ENCODE measurements at regions not wholly inside any gene's neighbourhood (a gene's known extent, or its start where the extent isn't known, plus 50 kb on each side); places are given as distances from the start of the nearest gene placed in this dataset.

DNA sequence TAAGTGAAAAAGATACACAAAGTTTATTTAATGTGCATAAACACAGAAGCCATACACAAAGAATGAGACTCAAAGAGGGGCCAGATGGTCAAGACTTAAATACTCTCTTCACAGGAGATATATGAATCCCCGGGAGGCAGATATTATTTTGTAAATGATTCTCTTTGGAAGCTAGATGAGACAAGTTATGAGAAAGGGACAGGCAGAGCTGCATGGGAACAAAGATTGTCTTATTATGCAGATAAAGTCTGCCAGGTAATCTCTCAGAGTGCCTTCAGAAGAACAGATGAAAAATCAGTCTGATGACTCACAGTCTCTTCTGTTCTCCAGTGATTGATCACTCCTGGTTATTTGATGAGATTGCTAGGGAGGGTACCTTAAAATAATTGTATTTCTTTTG, 89.0 kb downstream of the NAF1 start:
- no peak overlapping the region for H3K4me3 Mint-ChIP-seq
- CTCF ChIA-PET: no interaction called here
- H3K27me3 Mint-ChIP-seq: peaks cover 2% of the 10 kb centered on the region

DNA sequence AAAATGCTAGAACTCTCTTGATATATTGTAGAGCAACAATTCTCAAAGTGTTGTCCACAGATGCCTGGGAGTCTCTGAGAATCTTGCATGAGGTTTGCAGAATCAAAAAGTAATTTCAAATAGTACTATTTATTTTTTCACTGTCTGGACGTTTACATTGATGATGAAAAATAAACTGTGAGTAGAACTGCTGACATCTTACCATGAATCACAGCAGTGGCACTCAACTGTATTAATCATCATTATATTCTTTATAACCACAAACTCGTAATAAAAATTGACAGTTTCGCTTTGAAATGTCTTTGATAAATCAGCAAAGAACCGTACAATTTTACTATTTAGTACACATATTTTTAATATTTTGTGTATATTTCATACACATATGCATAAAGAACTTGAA, 94.5 kb downstream of the NAF1 start:
- Mint-ChIP-seq H3K27ac (no peak overlapping the region), H3K4me3 (no peak overlapping the region)
- ATAC-seq: no peak

More for the DNA sequence above, 89.0 kb downstream of the NAF1 start:
- ATAC-seq (no peak), DNase-seq (no peak)
- H3K4me1 Mint-ChIP-seq: no peaks in the 10 kb centered on the region
- H3K36me3 Mint-ChIP-seq (ENCODE audit: low read depth): no peaks in the 10 kb centered on the region
- intact Hi-C loops (cut with DNase I, micrococcal nuclease): no loop called here
- no peaks in the 10 kb centered on the region for H3K9me3 Mint-ChIP-seq (ENCODE audit: low read depth)
- POLR2A ChIA-PET: no interaction called here
- H3K27ac Mint-ChIP-seq: no peak overlapping the region

DNA sequence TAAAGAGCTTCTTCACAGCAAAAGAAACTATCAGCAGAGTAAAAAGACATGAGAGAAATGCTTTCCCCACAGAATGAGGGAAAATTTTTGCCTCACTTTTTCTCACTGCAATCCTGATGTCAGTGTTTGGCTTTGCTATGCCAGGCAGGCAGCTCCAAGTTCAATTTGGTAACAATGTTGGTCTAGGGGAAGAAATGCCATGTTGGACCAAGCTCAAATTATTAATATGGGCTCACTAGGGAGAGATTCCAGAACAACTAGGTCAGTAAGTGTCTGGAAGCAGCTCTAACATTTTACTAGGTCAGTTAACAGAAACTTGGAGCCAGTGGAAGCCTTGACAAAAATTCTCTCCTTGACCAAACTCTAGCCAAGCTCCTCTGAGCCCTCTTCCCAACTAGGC, 95.4 kb downstream of the NAF1 start:
- CTCF ChIA-PET: interaction anchor here (0.6 kb wide), 1 partner anchor 1974 kb away, joined by 3 read pairs; no protein-coding TSS in a partner anchor
- Mint-ChIP-seq H3K36me3 (ENCODE audit: low read depth) (no peaks in the 10 kb centered on the region), H3K4me3 (no peak overlapping the region), H3K4me1 (no peaks in the 10 kb centered on the region), H3K27ac (no peak overlapping the region), H3K27me3 (peaks cover 4% of the 10 kb centered on the region), H3K9me3 (ENCODE audit: low read depth) (no peaks in the 10 kb centered on the region)
- intact Hi-C loops (cut with DNase I, micrococcal nuclease): no loop called here
- no peak for DNase-seq
- POLR2A ChIA-PET: no interaction called here
- no peak for ATAC-seq

More for the DNA sequence above, 94.5 kb downstream of the NAF1 start:
- POLR2A ChIA-PET: no interaction called here
- H3K9me3 Mint-ChIP-seq (ENCODE audit: low read depth): no peaks in the 10 kb centered on the region
- H3K27me3 Mint-ChIP-seq: no peaks in the 10 kb centered on the region
- no peak for DNase-seq
- no peaks in the 10 kb centered on the region for H3K4me1 Mint-ChIP-seq
- CTCF ChIA-PET: no interaction called here
- no peaks in the 10 kb centered on the region for H3K36me3 Mint-ChIP-seq (ENCODE audit: low read depth)
- intact Hi-C loops (cut with DNase I, micrococcal nuclease): no loop called here

DNA sequence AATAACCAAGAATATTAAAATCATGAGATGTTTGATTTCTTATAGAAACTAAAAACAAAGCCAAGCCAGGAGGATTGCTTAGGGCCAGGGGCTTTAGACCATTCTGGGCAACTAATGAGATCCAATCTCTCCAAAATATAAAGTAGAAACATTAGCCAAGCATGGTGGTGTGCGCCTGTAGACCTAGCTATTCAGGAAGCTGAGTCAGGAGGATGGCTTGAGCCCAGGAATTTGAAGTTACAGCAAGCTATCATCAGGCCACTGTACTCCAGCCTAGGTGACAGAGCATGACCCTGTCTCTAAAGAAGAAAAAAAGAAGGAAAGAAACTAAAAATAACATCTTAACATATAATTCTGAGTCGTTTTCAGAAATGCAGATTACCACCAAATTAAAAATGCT, 96.7 kb downstream of the NAF1 start:
- Mint-ChIP-seq H3K27ac (no peak overlapping the region), H3K4me1 (no peaks in the 10 kb centered on the region), H3K27me3 (peaks cover 6% of the 10 kb centered on the region), H3K36me3 (ENCODE audit: low read depth) (no peaks in the 10 kb centered on the region), H3K4me3 (no peak overlapping the region), H3K9me3 (ENCODE audit: low read depth) (no peaks in the 10 kb centered on the region)
- CTCF ChIA-PET: no interaction called here
- ATAC-seq: no peak
- POLR2A ChIA-PET: no interaction called here
- intact Hi-C loops (cut with DNase I, micrococcal nuclease): no loop called here
- DNase-seq: no peak

DNA sequence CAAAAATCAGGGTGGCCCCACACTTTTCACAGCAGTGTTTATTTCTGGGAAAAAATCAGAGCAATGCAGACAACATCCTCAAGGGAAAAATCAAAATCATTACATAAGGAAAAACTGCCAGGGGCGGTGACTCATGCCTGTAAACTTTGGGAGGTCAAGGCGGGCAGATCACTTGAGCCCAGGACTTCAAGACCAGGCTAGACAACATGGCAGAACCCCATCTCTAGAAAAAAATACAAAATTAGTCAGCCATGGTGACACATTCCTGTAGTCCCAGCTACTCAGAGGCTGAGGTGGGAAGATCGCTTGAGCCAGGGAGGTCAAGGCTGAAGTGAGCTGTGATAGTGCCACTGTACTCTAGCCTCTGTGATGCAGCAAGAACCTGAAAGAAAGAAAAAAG, 102.8 kb downstream of the NAF1 start:
- ATAC-seq: no peak

DNA sequence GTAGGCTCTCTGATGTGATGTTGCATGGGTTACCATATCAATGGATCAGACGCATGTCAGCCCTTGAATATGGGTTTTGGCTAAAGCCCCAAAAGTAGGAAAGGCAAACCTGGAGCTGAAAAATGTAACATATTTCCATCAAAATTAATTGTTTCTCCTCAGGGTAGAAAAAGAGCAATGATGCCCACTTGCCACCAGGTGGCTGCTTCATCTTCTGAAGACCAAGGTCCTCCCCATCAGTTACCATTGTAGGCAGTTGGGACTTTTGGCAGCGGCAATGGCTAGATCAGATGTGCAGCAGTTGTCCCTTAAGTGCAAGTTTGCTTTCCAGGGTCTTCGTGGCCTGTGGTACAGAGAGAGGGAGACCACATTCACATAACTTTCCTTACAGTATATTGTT, 118.2 kb downstream of the NAF1 start:
- H3K4me3 Mint-ChIP-seq: no peak overlapping the region
- peaks cover 4% of the 10 kb centered on the region for H3K27me3 Mint-ChIP-seq
- no peaks in the 10 kb centered on the region for H3K36me3 Mint-ChIP-seq (ENCODE audit: low read depth)
- H3K9me3 Mint-ChIP-seq (ENCODE audit: low read depth): no peaks in the 10 kb centered on the region
- no peak overlapping the region for H3K27ac Mint-ChIP-seq
- ATAC-seq: no peak
- ChIA-PET POLR2A (no interaction called here), CTCF (interaction anchor here (0.8 kb wide), 1 partner anchor 138 kb away, joined by 3 read pairs; no protein-coding TSS in a partner anchor)
- intact Hi-C loops (cut with DNase I, micrococcal nuclease): loop anchor here in 1 of 2 experiments (2.0 to 5.0 kb wide), 2 partner anchors 284 to 494 kb away; partner anchors contain the start of gene NPY1R
- no peaks in the 10 kb centered on the region for H3K4me1 Mint-ChIP-seq
- peak; percentile 35 for DNase-seq

More for the DNA sequence above, 102.8 kb downstream of the NAF1 start:
- no peak overlapping the region for H3K27ac Mint-ChIP-seq
- no peaks in the 10 kb centered on the region for H3K9me3 Mint-ChIP-seq (ENCODE audit: low read depth)
- no peak for DNase-seq
- H3K27me3 Mint-ChIP-seq: peaks cover 6% of the 10 kb centered on the region
- intact Hi-C loops (cut with DNase I, micrococcal nuclease): no loop called here
- ChIA-PET POLR2A (no interaction called here), CTCF (no interaction called here)
- no peaks in the 10 kb centered on the region for H3K4me1 Mint-ChIP-seq
- H3K4me3 Mint-ChIP-seq: no peak overlapping the region
- H3K36me3 Mint-ChIP-seq (ENCODE audit: low read depth): no peaks in the 10 kb centered on the region

DNA sequence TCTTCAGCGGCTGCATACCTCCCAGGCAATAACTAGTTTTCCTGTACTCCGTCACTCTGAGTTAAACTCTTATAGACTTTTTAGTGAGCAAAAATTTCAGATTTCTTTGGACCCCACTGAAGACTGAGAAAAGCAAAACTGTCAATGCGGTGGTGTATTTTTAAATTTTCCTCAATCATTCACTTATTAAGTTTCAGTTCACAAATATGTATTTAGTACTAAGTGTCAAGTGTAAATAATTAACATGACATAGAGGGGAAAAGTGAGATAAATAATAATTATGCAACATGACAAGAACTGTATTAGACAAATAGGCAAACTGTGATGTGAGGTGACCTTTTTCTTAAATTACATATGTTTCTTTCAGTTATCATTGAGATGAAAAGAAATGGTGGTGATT, 124.4 kb downstream of the NAF1 start:
- Mint-ChIP-seq H3K36me3 (ENCODE audit: low read depth) (no peaks in the 10 kb centered on the region), H3K27me3 (peaks cover 4% of the 10 kb centered on the region), H3K4me1 (no peaks in the 10 kb centered on the region), H3K4me3 (no peak overlapping the region), H3K27ac (no peak overlapping the region), H3K9me3 (ENCODE audit: low read depth) (peaks cover 2% of the 10 kb centered on the region)
- intact Hi-C loops (cut with DNase I, micrococcal nuclease): no loop called here
- CTCF ChIA-PET: interaction anchor here (0.6 kb wide), 1 partner anchor 81 kb away, joined by 4 read pairs; no protein-coding TSS in a partner anchor
- ATAC-seq (no peak), DNase-seq (no peak)
- POLR2A ChIA-PET: no interaction called here

DNA sequence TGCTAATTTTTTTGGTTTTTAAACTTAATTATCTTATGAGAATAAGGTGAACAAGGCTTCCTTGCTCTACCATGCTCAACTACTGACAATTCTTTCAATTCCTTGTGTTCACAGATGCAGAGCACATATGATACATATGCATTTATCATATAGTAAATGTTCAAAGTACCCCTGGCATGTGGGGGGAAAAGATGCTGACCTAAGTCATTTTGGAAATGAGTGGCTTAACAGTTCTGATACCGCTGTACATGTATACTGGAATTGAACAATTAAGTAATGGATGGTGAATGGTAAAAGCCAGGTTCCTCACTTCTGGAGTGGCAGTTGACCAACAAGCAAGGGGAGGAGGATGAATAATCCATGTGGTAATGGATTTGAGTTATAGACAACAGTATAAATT, 149.6 kb downstream of the NAF1 start:
- H3K9me3 Mint-ChIP-seq (ENCODE audit: low read depth): peaks cover under 1% of the 10 kb centered on the region
- H3K4me1 Mint-ChIP-seq: no peaks in the 10 kb centered on the region
- no peak overlapping the region for H3K4me3 Mint-ChIP-seq
- H3K36me3 Mint-ChIP-seq (ENCODE audit: low read depth): no peaks in the 10 kb centered on the region
- DNase-seq: no peak
- peaks cover 4% of the 10 kb centered on the region for H3K27me3 Mint-ChIP-seq
- CTCF ChIA-PET: no interaction called here
- intact Hi-C loops (cut with DNase I, micrococcal nuclease): no loop called here
- ATAC-seq: no peak
- no peak overlapping the region for H3K27ac Mint-ChIP-seq
- POLR2A ChIA-PET: no interaction called here

DNA sequence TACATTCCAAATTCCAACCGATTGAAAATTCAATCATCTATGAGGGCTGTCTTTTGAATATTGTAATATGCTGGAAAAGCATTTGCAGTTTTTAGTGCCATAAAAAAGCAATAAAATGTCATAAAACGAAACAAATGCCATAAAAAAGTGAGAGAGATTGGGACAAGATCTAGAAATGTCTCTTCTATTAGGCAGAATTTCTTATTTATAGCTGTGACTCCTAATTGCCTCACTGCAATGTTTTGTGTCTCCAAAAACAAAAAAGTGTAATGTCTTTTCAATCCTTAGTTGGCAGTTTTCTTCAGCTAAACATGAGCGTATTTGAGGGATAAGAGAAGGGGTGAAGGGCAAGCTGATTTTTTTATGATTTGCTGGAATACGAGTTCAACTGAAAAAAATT, 153.9 kb downstream of the NAF1 start:
- no peaks in the 10 kb centered on the region for H3K36me3 Mint-ChIP-seq (ENCODE audit: low read depth)
- ATAC-seq (no peak), DNase-seq (no peak)
- H3K27ac Mint-ChIP-seq: no peak overlapping the region
- no peak overlapping the region for H3K4me3 Mint-ChIP-seq
- peaks cover 6% of the 10 kb centered on the region for H3K9me3 Mint-ChIP-seq (ENCODE audit: low read depth)
- CTCF ChIA-PET: interaction anchor here (0.6 kb wide), 2 partner anchors 56 to 797 kb away, joined by 3 read pairs; no protein-coding TSS in a partner anchor
- intact Hi-C loops (cut with DNase I, micrococcal nuclease): no loop called here
- H3K4me1 Mint-ChIP-seq: no peaks in the 10 kb centered on the region
- peaks cover 4% of the 10 kb centered on the region for H3K27me3 Mint-ChIP-seq
- POLR2A ChIA-PET: no interaction called here

DNA sequence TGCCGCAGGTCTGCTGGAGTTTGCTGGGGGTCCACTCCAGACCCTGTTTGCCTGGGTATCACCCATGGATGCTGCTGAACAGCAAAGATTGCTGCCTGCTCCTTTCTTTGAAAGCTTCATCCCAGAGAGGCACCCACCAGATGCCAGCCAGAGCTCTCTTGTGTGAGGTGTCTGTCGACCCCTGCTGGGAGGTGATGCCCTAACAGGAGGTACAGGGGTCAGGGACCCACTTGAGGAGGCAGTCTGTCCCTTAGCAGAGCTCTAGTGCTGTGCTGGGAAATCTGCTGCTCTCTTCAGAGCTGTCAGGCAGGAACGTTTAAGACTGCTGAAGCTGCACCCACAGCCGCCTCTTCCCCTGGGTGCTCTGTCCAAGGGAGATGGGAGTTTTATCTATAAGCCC, 162.7 kb downstream of the NAF1 start:
- no peak overlapping the region for H3K27ac Mint-ChIP-seq
- no peaks in the 10 kb centered on the region for H3K4me1 Mint-ChIP-seq
- no peaks in the 10 kb centered on the region for H3K36me3 Mint-ChIP-seq (ENCODE audit: low read depth)
- H3K9me3 Mint-ChIP-seq (ENCODE audit: low read depth): peaks cover 10% of the 10 kb centered on the region
- ChIA-PET POLR2A (interaction anchor here (0.6 kb wide), 1 partner anchor 1519 kb away, joined by 4 read pairs; no protein-coding TSS in a partner anchor), CTCF (no interaction called here)
- ATAC-seq (no peak), DNase-seq (no peak)
- H3K27me3 Mint-ChIP-seq: peaks cover 2% of the 10 kb centered on the region
- intact Hi-C loops (cut with DNase I, micrococcal nuclease): no loop called here
- no peak overlapping the region for H3K4me3 Mint-ChIP-seq

DNA sequence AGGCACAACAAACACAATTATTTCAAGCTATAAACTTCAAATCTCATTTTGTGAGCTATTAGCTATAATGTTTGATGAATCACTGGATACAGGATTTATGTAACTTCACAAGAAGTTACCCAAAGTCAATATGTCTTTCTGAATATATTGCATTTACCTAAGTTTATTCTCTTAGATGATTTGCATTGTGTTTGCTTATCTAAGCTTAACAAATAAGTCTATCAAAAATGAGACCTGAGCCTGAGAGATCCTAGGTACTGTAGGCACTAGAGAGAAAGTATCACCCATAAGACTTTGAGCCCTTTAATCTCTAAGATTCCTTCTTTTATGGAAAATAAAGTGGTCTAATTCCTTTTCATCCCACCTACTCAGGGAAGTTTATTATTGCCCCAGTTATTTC, 178.2 kb downstream of the NAF1 start:
- no peak overlapping the region for H3K27ac Mint-ChIP-seq
- ATAC-seq (no peak), DNase-seq (no peak)
- no peaks in the 10 kb centered on the region for H3K4me1 Mint-ChIP-seq
- ChIA-PET CTCF (no interaction called here), POLR2A (no interaction called here)
- H3K9me3 Mint-ChIP-seq (ENCODE audit: low read depth): no peaks in the 10 kb centered on the region
- no peaks in the 10 kb centered on the region for H3K36me3 Mint-ChIP-seq (ENCODE audit: low read depth)
- intact Hi-C loops (cut with DNase I, micrococcal nuclease): no loop called here
- peaks cover 13% of the 10 kb centered on the region for H3K27me3 Mint-ChIP-seq
- no peak overlapping the region for H3K4me3 Mint-ChIP-seq

DNA sequence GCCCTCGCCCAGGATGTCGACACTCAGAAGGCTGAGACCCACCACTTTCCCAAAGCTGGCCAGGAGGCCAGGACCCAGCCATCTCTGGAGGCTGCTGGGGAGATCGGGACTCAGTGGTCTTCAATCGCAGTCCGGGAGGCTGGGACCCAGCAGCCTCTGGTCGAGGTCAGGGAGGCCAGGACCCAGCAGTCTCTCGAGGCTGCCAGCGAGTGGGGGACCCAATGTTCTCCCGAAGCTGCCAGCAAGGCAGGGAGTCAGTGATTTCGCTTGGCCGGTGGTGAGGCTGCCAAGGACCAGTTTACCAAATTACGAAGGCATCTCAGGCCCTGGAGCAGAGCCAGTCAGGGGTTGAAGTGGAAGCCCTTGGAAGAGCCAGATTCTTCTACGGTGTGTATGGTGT, 181.6 kb downstream of the NAF1 start:
- ATAC-seq: no peak
- intact Hi-C loops (cut with DNase I, micrococcal nuclease): no loop called here
- no peaks in the 10 kb centered on the region for H3K9me3 Mint-ChIP-seq (ENCODE audit: low read depth)

DNA sequence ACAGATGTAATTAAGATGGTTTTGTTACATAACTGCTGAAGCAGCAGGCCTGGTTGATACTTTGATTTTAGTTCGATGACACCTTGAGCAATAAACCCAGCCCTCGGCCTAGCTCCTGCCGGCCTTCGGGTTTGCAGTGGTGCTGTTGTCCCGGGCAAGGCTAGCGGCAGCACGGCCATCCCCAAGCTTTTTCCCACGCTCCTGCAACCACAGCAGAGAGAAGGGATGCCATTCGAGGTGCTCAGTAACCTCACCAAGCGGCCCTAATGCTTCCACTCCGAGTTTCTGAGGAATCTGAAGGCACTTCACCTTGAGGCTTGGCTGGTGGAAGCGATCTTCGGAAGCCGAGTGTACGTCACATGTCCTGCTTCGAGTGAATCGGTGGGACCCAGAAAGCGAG, 182.1 kb downstream of the NAF1 start:
- no peak for ATAC-seq
- ChIA-PET CTCF (no interaction called here), POLR2A (no interaction called here)
- Mint-ChIP-seq H3K27ac (no peak overlapping the region), H3K36me3 (ENCODE audit: low read depth) (no peaks in the 10 kb centered on the region), H3K4me3 (no peak overlapping the region), H3K4me1 (no peaks in the 10 kb centered on the region), H3K9me3 (ENCODE audit: low read depth) (no peaks in the 10 kb centered on the region), H3K27me3 (peaks cover 12% of the 10 kb centered on the region)
- intact Hi-C loops (cut with DNase I, micrococcal nuclease): no loop called here
- DNase-seq: no peak

More for the DNA sequence above, 181.6 kb downstream of the NAF1 start:
- ChIA-PET CTCF (no interaction called here), POLR2A (no interaction called here)
- no peak overlapping the region for H3K4me3 Mint-ChIP-seq
- H3K27ac Mint-ChIP-seq: no peak overlapping the region
- no peak for DNase-seq
- peaks cover 12% of the 10 kb centered on the region for H3K27me3 Mint-ChIP-seq
- H3K4me1 Mint-ChIP-seq: no peaks in the 10 kb centered on the region
- no peaks in the 10 kb centered on the region for H3K36me3 Mint-ChIP-seq (ENCODE audit: low read depth)
